UCSD-AML1 (cell line): ENCODE measurements at regions not wholly inside any gene's neighbourhood (a gene's known extent, or its start where the extent isn't known, plus 50 kb on each side); places are given as distances from the start of the nearest gene placed in this dataset.
A peak's percentile ranks its signal among the peaks of the same experiment; 100 is the strongest.

Experiments
- DNase-seq: peaks from one replicate; lab custom pipeline; 2025; ENCODE audit not compliant: unreplicated experiment; lab: John Stamatoyannopoulos, UW

GRCh38 chr7:41834805-41835694, 132.2 kb upstream of the INHBA start:
- DNase-seq: no peak

GRCh38 chr7:41832941-41833340, 130.1 kb upstream of the INHBA start:
- no peak for DNase-seq

GRCh38 chr7:41830271-41830670, 127.4 kb upstream of the INHBA start:
- no peak for DNase-seq

GRCh38 chr7:41828911-41829310, 126.0 kb upstream of the INHBA start:
- DNase-seq: no peak

- DNase-seq: no peak
Measured at GRCh38 chr7:41826641-41827040, 123.8 kb upstream of the INHBA start.

GRCh38 chr7:41825927-41826480, 123.1 kb upstream of the INHBA start:
- no peak for DNase-seq

GRCh38 chr7:41824284-41824683, 121.4 kb upstream of the INHBA start:
- no peak for DNase-seq

GRCh38 chr7:41822259-41822817, 119.4 kb upstream of the INHBA start:
- DNase-seq: no peak

- DNase-seq: no peak
Measured at GRCh38 chr7:41821521-41822213, 118.8 kb upstream of the INHBA start.

- no peak for DNase-seq
Measured at GRCh38 chr7:41820111-41820671, 117.3 kb upstream of the INHBA start.

GRCh38 chr7:41819645-41820044, 116.8 kb upstream of the INHBA start:
- no peak for DNase-seq

GRCh38 chr7:41818765-41819398, 116.0 kb upstream of the INHBA start:
- DNase-seq: no peak

GRCh38 chr7:41817386-41817785, 114.5 kb upstream of the INHBA start:
- peak; percentile 16 for DNase-seq

GRCh38 chr7:41816111-41816510, 113.2 kb upstream of the INHBA start:
- peak; percentile 79 for DNase-seq

- no peak for DNase-seq
Measured at GRCh38 chr7:41814888-41815287, 112.0 kb upstream of the INHBA start.

GRCh38 chr7:41813286-41813685, 110.4 kb upstream of the INHBA start:
- DNase-seq: no peak

- no peak for DNase-seq
Measured at GRCh38 chr7:41811941-41812340, 109.1 kb upstream of the INHBA start.

GRCh38 chr7:41809940-41810576, 107.2 kb upstream of the INHBA start:
- no peak for DNase-seq

- no peak for DNase-seq
Measured at GRCh38 chr7:41809529-41809939, 106.6 kb upstream of the INHBA start.

- DNase-seq: no peak
Measured at GRCh38 chr7:41809116-41809515, 106.2 kb upstream of the INHBA start.
